ENCODE measurements at regions not wholly inside any gene's neighbourhood (a gene's known extent, or its start where the extent isn't known, plus 50 kb on each side); places are given as distances from the start of the nearest gene placed in this dataset.

GRCh38 chr7:88095-88926 lies 104.1 kb upstream of the FAM20C start:
- TF ChIP-seq GATA2 (IDR thresholded peaks at IDR 0.05; ENCODE audit: low read depth, low read length) = no peak
- TF ChIP-seq GATA3 (IDR thresholded peaks at IDR 0.05; ENCODE audit: low read depth, low read length) = no peak
